Loucy (cell line): ENCODE measurements at regions not wholly inside any gene's neighbourhood (a gene's known extent, or its start where the extent isn't known, plus 50 kb on each side); places are given as distances from the start of the nearest gene placed in this dataset.

Experiments used
- EZH2phosphoT487 ChIP-seq: fragments of 200-600 bp; IDR thresholded peaks from 2 replicates; pipeline ENCODE4 v1.6.1; 2018; ENCODE audit warnings: antibody characterized with exemption, mild to moderate bottlenecking, moderate library complexity, borderline replicate concordance
- TF ChIP-seq, protein P1 (sequence below): fragments of 200-600 bp; sonication (generic); conservative IDR thresholded peaks from 2 replicates; pipeline ENCODE4 v1.5.1; 2014; ENCODE audit warnings: mild to moderate bottlenecking, antibody characterized with exemption, low read length

DNA sequence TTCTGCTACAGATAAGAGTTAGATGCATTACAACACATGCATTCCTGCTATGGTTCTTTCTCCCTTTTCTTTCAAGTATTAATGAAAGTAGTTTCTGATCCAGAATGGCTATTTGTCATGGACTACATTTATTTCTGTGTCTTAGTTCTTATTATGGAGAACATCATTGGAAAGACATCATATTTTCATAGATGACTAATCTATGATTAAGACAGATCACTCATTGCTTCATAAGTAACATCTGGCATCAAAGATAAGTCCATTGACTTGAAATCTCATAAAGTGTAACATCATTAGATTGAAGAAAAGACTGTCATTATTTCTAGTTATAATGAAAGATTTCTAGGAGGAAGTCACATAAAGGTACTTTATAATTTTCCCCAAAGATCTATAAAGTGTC, 366.7 kb downstream of the NSUN3 start:
- TF ChIP-seq, protein P1, sequence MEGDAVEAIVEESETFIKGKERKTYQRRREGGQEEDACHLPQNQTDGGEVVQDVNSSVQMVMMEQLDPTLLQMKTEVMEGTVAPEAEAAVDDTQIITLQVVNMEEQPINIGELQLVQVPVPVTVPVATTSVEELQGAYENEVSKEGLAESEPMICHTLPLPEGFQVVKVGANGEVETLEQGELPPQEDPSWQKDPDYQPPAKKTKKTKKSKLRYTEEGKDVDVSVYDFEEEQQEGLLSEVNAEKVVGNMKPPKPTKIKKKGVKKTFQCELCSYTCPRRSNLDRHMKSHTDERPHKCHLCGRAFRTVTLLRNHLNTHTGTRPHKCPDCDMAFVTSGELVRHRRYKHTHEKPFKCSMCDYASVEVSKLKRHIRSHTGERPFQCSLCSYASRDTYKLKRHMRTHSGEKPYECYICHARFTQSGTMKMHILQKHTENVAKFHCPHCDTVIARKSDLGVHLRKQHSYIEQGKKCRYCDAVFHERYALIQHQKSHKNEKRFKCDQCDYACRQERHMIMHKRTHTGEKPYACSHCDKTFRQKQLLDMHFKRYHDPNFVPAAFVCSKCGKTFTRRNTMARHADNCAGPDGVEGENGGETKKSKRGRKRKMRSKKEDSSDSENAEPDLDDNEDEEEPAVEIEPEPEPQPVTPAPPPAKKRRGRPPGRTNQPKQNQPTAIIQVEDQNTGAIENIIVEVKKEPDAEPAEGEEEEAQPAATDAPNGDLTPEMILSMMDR = no peak
- TF ChIP-seq EZH2phosphoT487 = no peak
